Heart left ventricle (tissue), 13 donors: ENCODE measurements at regions not wholly inside any gene's neighbourhood (a gene's known extent, or its start where the extent isn't known, plus 50 kb on each side); places are given as distances from the start of the nearest gene placed in this dataset.

Source experiments
- POLR2A ChIP-seq, 2 donors: fragments of 450-650 bp; IDR thresholded peaks; one replicate each; pipeline ENCODE4 v1.6.1; 2017; ENCODE audit warnings: antibody characterized with exemption in 2 of 2, mild to moderate bottlenecking in 2 of 2, moderate library complexity in 2 of 2
- TF ChIP-seq, protein P1 (sequence below), 12 donors: fragments of 200-600 bp; sonication (generic) in 4 of 12; IDR thresholded peaks; one replicate each; pipeline versions ENCODE4 v1.5.0 to v1.8.0; 2018 to 2022; ENCODE audit warnings: antibody characterized with exemption in 12 of 12, mild to moderate bottlenecking in 5 of 12
- donor health status: ischemic (EF 13 %, LVEDD 7.1; RV severe dilation, severe dysfunction).
- donor health status: DM: no; HTN: yes; CAD: no.
- donor health status: DM: no; HTN: no; CAD: no.
- donor health status: ischemic (EF 25% LVEDD 6.9; RV normal size, moderate dysfunction).
- donor health status: ischemic (EF 25% LVEDD 5.7; RV mildly dilated, moderate dysfunction).
- donor health status: ischemic (EF 35%, LVEDD 5.7; RV mildly dilated, moderate dysfunction).
- donor health status: nonischemic (EF 11% LVEDD 7.7; RV severe dilation, severe dysfunction).
- donor health status: DM: yes; HTN: yes; CAD: no.
- donor health status: PGD.
- donor health status: ischemic (EF 29% LVEDD 5.4; RV normal size, mild dysfunction).
- donor health status: nonischemic (EF 23%, LVEDD 6.1; RV moderate dilation, normal function).

DNA sequence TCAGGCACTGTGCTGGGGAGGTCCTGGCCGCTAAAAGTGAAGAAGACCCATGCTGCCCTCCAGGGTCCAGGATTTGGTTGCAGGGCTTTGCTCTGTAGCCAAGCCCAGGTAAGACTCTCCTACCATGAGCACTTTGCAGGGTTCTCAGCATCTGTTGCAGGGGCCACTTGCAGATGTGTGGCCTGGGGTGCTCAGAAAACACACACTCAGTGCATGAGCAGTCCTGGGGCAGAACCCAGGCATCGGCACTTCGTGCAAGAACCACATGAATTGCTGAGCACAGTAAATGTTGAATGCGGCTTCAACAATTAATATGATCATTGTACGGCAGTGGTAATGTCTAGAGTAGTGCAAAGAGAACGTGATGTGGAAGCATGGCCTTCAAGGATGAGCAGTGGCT is 98.5 kb upstream of the SMIM21 start:
- TF ChIP-seq, protein P1, sequence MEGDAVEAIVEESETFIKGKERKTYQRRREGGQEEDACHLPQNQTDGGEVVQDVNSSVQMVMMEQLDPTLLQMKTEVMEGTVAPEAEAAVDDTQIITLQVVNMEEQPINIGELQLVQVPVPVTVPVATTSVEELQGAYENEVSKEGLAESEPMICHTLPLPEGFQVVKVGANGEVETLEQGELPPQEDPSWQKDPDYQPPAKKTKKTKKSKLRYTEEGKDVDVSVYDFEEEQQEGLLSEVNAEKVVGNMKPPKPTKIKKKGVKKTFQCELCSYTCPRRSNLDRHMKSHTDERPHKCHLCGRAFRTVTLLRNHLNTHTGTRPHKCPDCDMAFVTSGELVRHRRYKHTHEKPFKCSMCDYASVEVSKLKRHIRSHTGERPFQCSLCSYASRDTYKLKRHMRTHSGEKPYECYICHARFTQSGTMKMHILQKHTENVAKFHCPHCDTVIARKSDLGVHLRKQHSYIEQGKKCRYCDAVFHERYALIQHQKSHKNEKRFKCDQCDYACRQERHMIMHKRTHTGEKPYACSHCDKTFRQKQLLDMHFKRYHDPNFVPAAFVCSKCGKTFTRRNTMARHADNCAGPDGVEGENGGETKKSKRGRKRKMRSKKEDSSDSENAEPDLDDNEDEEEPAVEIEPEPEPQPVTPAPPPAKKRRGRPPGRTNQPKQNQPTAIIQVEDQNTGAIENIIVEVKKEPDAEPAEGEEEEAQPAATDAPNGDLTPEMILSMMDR (IDR thresholded peaks at IDR 0.05): no peak
- TF ChIP-seq POLR2A (IDR thresholded peaks at IDR 0.05): no peak
